PC-9 (cell line): ENCODE measurements at regions not wholly inside any gene's neighbourhood (a gene's known extent, or its start where the extent isn't known, plus 50 kb on each side); places are given as distances from the start of the nearest gene placed in this dataset.

Source experiments
- BruUV-seq: library from RNA; stranded (reverse); fragments of 400-500 nt; replicated peaks from 2 replicates; lab custom pipeline; 2021; lab: Mats Ljungman, UMichigan
- CTCF ChIA-PET: fragments of 300-600 bp; sonication (Branson Sonifier 250); formaldehyde crosslinking; loops from one replicate; lab custom pipeline; 2022; ENCODE audit warnings: antibody characterized with exemption; lab: Charles Lee
- POLR2A ChIA-PET: fragments of 300-600 bp; sonication (Branson Sonifier 250); formaldehyde crosslinking; loops from one replicate; lab custom pipeline; 2022; ENCODE audit warnings: antibody characterized with exemption; ENCODE audit not compliant: unreplicated experiment; lab: Charles Lee
- DNase-seq, 2 experiments: peaks; one replicate each; pipeline versions ENCODE4 v3.0.0 to v3.0.0-alpha.2; 2015 to 2022; ENCODE audit warnings: mixed read lengths in 1 of 2
- H2AFZ ChIP-seq: fragments of 200-600 bp; sonication (generic); 2 replicates; pipeline ENCODE4 v1.8.1; 2017; ENCODE audit warnings: antibody characterized with exemption
- H3F3A ChIP-seq: fragments of 200-600 bp; sonication (generic); 2 replicates; pipeline ENCODE4 v1.8.1; 2017; ENCODE audit warnings: antibody characterized with exemption, mild to moderate bottlenecking, low read depth; ENCODE audit not compliant: insufficient read depth
- H3K27ac ChIP-seq: fragments of 200-600 bp; sonication (generic); 2 replicates; pipeline ENCODE4 v1.6.1; 2016; ENCODE audit warnings: mixed run types
- H3K27me3 ChIP-seq: fragments of 200-600 bp; sonication (generic); 2 replicates; pipeline ENCODE4 v1.6.1; 2016; ENCODE audit warnings: low read depth, mixed run types; ENCODE audit not compliant: insufficient read depth
- H3K36me3 ChIP-seq: fragments of 200-600 bp; sonication (generic); 2 replicates; pipeline ENCODE4 v1.6.1; 2016; ENCODE audit warnings: low read depth, mixed run types
- H3K4me1 ChIP-seq: fragments of 200-600 bp; sonication (generic); replicated peaks from 2 replicates; pipeline ENCODE4 v1.6.1; 2016; ENCODE audit warnings: mixed run types; ENCODE audit not compliant: insufficient read depth
- H3K4me2 ChIP-seq: fragments of 200-600 bp; sonication (generic); 2 replicates; pipeline ENCODE4 v1.6.1; 2017; ENCODE audit warnings: mixed run types
- H3K4me3 ChIP-seq: fragments of 200-600 bp; sonication (generic); 2 replicates; pipeline ENCODE4 v1.6.1; 2016; ENCODE audit warnings: mixed run types
- H3K79me2 ChIP-seq: fragments of 200-600 bp; sonication (generic); 2 replicates; pipeline ENCODE4 v1.6.1; 2017; ENCODE audit warnings: low read depth, mixed run types
- H3K9me2 ChIP-seq: fragments of 200-600 bp; sonication (generic); 2 replicates; pipeline ENCODE4 v1.8.1; 2017; ENCODE audit warnings: mild to moderate bottlenecking; ENCODE audit not compliant: insufficient read depth
- H3K9me3 ChIP-seq: fragments of 200-600 bp; sonication (generic); 2 replicates; pipeline ENCODE4 v1.8.1; 2016; ENCODE audit warnings: low read depth; ENCODE audit not compliant: insufficient read depth
- H4K20me1 ChIP-seq: fragments of 200-600 bp; sonication (generic); 2 replicates; pipeline ENCODE4 v1.8.1; 2017; ENCODE audit not compliant: insufficient read depth
- CTCF ChIP-seq: fragments of 200-600 bp; sonication (generic); conservative IDR thresholded peaks from 2 replicates; pipeline ENCODE4 v1.6.1; 2017; ENCODE audit warnings: mixed run types, antibody characterized with exemption, mild to moderate bottlenecking, moderate library complexity
- EZH2 ChIP-seq: fragments of 200-600 bp; sonication (generic); IDR thresholded peaks from 2 replicates; pipeline ENCODE4 v1.8.0; 2017; ENCODE audit warnings: antibody characterized with exemption, low read depth
- intact Hi-C: fragments of 100-400 bp; cut with micrococcal nuclease; formaldehyde crosslinking; loops from one replicate; pipeline ENCODE4 v1.10.0; 2022; ENCODE audit not compliant: unreplicated experiment

- no peaks in the 10 kb centered on the region for H3F3A ChIP-seq
- intact Hi-C loops: no loop called here
- no peaks in the 10 kb centered on the region for H3K27me3 ChIP-seq
- DNase-seq: no peak
- H3K4me3 ChIP-seq: no peak overlapping the region
- CTCF ChIA-PET: no interaction called here
- H3K4me2 ChIP-seq: no peak overlapping the region
- BruUV-seq: no TSS peak
- H3K79me2 ChIP-seq: no peaks in the 10 kb centered on the region
- no peak overlapping the region for H3K27ac ChIP-seq
- no peaks in the 10 kb centered on the region for H3K36me3 ChIP-seq
- no peaks in the 10 kb centered on the region for H3K4me1 ChIP-seq
- no peak overlapping the region for H2AFZ ChIP-seq
- POLR2A ChIA-PET: no interaction called here
- no peaks in the 10 kb centered on the region for H3K9me2 ChIP-seq
- H3K9me3 ChIP-seq: no peaks in the 10 kb centered on the region
- TF ChIP-seq CTCF: no peak
- TF ChIP-seq EZH2: no peak
- H4K20me1 ChIP-seq: no peaks in the 10 kb centered on the region
These were observed 164.2 kb upstream of the POU3F2 start for GRCh38 chr6:98670045-98670746.

- no peaks in the 10 kb centered on the region for H3K36me3 ChIP-seq
- ChIA-PET POLR2A (no interaction called here), CTCF (no interaction called here)
- BruUV-seq: no TSS peak
- H3K27ac ChIP-seq: no peak overlapping the region
- no peaks in the 10 kb centered on the region for H3F3A ChIP-seq
- H3K4me2 ChIP-seq: no peak overlapping the region
- H3K4me3 ChIP-seq: no peak overlapping the region
- H3K9me3 ChIP-seq: no peaks in the 10 kb centered on the region
- no peaks in the 10 kb centered on the region for H3K4me1 ChIP-seq
- no peaks in the 10 kb centered on the region for H3K79me2 ChIP-seq
- no peak for TF ChIP-seq CTCF
- TF ChIP-seq EZH2: no peak
- H3K27me3 ChIP-seq: no peaks in the 10 kb centered on the region
- intact Hi-C loops: no loop called here
- DNase-seq: no peak
- no peaks in the 10 kb centered on the region for H4K20me1 ChIP-seq
- no peak overlapping the region for H2AFZ ChIP-seq
- no peaks in the 10 kb centered on the region for H3K9me2 ChIP-seq
These were observed 161.5 kb upstream of the POU3F2 start for GRCh38 chr6:98672681-98673475.

GRCh38 chr6:98678481-98678880 lies 155.9 kb upstream of the POU3F2 start:
- no peak overlapping the region for H3K4me3 ChIP-seq
- ChIA-PET POLR2A (no interaction called here), CTCF (no interaction called here)
- H4K20me1 ChIP-seq: no peaks in the 10 kb centered on the region
- H3K4me2 ChIP-seq: no peak overlapping the region
- H3K27ac ChIP-seq: no peak overlapping the region
- H3K9me2 ChIP-seq: no peaks in the 10 kb centered on the region
- no TSS peak for BruUV-seq
- no peaks in the 10 kb centered on the region for H3K27me3 ChIP-seq
- H3K9me3 ChIP-seq: no peaks in the 10 kb centered on the region
- DNase-seq: no peak
- H3F3A ChIP-seq: no peaks in the 10 kb centered on the region
- H3K79me2 ChIP-seq: no peaks in the 10 kb centered on the region
- TF ChIP-seq EZH2 (no peak), CTCF (no peak)
- H2AFZ ChIP-seq: no peak overlapping the region
- H3K36me3 ChIP-seq: no peaks in the 10 kb centered on the region
- intact Hi-C loops: no loop called here
- no peaks in the 10 kb centered on the region for H3K4me1 ChIP-seq
